AG09309 (cell line): ENCODE measurements at regions not wholly inside any gene's neighbourhood (a gene's known extent, or its start where the extent isn't known, plus 50 kb on each side); places are given as distances from the start of the nearest gene placed in this dataset.

ENCODE experiments used
- DNase-seq: peaks from one replicate; pipeline ENCODE4 v3.0.0-alpha.2; 2010; ENCODE audit warnings: low read depth
- H3K4me3 ChIP-seq: 2 replicates; pipeline ENCODE4 v1.5.1; 2011; ENCODE audit warnings: mild to moderate bottlenecking, low read depth, low read length, moderate library complexity; ENCODE audit not compliant: control insufficient read depth
- TF ChIP-seq, protein P1 (sequence below): IDR thresholded peaks from 2 replicates; pipeline ENCODE4 v1.5.1; 2011; ENCODE audit warnings: mild to moderate bottlenecking, low read depth, low read length, inconsistent platforms; ENCODE audit not compliant: insufficient read depth, control insufficient read depth; ENCODE audit errors: missing control alignments

DNA sequence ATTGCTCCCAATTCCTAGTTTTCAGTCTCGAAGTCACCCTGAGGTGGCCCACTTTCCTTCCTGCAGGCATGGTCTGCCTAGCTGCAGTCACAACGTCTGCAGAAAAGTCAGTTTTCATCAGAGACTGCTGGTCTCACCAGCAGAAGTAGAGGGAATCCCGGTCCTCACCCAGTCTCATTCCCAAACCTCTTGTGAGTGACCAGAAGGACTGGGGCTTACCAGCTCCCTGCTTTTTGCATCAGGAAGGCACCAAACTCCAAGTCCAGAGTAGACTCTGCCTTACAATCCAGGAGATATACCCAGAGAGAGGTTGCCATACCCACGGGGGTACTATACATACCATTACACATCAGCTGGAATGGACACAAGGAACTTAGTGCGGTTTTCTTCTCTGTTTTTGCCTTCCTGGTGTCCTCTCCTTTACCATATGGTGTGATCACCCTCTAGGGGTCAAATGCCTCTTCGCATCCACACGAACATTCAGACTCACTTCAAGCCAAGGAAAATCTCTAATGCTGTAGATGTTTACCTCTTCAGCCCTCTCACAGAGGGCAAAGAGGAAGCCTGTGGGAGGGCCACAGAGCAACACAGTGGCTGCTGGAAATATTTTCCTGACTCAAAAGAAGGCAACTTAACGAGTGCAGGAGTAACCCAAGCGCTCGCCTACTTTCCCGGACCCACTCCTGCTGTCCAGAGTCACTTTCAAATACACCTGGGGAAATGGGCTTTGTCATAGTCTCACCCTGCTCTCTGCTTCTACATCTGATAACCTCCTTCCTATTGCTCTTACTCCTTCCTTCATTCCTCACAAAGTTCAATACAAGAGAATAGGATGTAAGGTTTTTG, 220.9 kb downstream of the C7orf25 start:
- DNase-seq, result peak; percentile 7
- no peak overlapping the region for H3K4me3 ChIP-seq
- TF ChIP-seq, protein P1, sequence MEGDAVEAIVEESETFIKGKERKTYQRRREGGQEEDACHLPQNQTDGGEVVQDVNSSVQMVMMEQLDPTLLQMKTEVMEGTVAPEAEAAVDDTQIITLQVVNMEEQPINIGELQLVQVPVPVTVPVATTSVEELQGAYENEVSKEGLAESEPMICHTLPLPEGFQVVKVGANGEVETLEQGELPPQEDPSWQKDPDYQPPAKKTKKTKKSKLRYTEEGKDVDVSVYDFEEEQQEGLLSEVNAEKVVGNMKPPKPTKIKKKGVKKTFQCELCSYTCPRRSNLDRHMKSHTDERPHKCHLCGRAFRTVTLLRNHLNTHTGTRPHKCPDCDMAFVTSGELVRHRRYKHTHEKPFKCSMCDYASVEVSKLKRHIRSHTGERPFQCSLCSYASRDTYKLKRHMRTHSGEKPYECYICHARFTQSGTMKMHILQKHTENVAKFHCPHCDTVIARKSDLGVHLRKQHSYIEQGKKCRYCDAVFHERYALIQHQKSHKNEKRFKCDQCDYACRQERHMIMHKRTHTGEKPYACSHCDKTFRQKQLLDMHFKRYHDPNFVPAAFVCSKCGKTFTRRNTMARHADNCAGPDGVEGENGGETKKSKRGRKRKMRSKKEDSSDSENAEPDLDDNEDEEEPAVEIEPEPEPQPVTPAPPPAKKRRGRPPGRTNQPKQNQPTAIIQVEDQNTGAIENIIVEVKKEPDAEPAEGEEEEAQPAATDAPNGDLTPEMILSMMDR, result peak; percentile 67

DNA sequence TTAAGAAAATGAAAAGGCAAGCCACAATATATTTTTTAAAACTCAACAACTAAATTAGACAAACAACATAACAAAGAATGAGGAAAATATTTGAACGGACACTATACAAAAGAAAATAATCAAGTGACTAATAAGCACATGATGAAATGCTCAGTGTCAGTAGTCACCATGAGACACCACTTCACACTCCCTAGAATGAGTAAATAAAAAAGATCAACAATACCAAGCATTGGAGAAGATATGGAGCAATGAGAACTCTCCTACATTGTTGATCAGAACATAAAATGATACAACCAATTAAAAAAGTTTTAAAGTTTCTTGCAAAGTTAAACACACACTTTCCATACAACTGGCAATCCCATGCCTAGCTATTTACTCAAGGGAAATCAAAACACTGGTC, 222.2 kb downstream of the C7orf25 start:
- no peak overlapping the region for H3K4me3 ChIP-seq
- DNase-seq, result no peak
- TF ChIP-seq, protein P1, result no peak

GRCh38 chr7:42688056-42688371, 223.9 kb downstream of the C7orf25 start:
- no peak for DNase-seq
- H3K4me3 ChIP-seq, result no peak overlapping the region
- TF ChIP-seq, protein P1, result no peak

DNA sequence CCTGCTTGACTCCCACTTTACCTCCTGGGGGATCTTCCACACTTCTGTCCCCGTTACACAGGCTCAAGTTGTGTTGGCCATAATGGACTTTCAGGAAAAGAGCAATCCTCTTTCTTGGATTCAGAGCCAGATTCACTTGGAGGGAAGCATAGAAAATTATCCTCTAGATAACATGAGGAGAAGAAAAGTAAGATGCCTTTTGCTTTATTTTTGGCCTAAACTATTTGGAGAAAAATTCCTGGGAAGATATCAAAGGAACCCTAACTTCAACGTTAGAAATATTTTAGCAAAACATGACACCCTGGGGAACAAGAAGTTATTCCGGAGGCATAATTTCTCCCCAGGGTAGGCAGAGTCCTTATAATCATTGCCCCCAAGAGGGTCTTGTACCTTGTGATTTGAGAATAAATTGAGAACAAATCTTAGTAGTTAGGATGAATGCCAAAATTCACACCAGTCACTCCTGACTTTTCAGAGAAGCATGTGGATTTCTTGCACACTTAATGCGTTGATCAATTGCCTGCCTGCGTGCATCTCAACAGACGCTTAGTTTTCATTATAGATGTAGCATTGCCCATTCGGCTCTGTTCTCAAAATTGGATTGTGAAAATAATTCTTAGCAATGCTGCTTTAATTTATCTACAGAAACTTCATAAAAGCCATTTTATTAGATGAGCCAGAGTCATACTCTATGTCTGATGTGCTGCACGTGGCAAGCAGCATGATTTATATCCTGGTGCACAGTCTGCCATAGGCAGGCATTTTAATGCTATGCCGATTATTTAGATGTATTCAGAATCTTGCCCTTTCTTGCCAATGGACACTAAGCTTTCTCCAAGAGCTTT, 224.4 kb downstream of the C7orf25 start:
- TF ChIP-seq, protein P1, result no peak

DNA sequence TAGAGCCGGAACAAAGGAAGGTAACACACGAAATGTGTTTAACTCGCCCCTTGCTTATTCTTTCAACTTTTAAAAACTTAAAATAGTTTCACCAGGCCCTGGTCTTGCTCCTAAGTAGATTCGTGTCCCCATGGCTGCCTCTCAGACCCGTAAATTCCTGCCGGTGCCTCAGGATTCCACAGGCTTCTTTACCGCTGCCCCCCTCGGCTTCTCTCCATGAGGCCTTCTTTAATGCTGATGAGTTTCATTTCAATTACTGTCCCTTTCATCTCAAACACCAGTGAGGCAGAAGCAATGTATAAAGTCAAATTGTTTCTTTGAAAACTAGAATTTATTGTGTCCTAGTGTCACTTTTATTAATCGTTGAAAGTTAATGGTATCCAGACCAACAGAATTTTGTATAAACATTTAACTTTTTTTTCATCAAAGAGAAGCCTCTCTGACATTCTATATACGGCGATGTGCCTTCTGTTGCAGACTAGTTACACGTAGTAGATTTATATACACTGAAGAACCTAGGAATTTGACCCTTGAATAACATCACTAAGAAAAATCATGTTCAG, 225.2 kb downstream of the C7orf25 start:
- TF ChIP-seq, protein P1, result no peak
- no peak for DNase-seq
- H3K4me3 ChIP-seq, result no peak overlapping the region

More for the DNA sequence above, 224.4 kb downstream of the C7orf25 start:
- H3K4me3 ChIP-seq, result no peak overlapping the region
- no peak for DNase-seq

DNA sequence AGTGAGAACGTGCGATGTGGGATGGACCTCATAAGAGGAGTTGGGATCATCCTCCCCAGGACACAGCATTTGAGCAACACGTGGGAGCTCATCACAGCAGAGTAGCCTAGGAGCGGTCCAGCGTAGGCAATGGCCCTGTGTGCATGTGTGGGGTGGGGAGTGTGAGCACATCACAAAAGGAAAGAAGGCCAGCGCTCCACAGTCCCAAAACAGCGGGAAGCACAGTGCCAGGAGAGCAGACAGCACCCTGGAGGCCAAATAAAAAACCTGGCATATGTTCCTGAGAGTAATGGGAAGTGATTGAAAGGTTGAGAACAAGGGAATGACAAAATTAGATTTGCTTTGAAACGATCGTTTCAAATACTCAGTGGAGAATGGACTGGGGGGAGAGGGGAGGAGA, 226.0 kb downstream of the C7orf25 start:
- H3K4me3 ChIP-seq, result no peak overlapping the region
- no peak for DNase-seq
- TF ChIP-seq, protein P1, result no peak
